Nephron (organoid): ENCODE measurements at regions not wholly inside any gene's neighbourhood (a gene's known extent, or its start where the extent isn't known, plus 50 kb on each side); places are given as distances from the start of the nearest gene placed in this dataset.
A peak's percentile ranks its signal among the peaks of the same experiment; 100 is the strongest.

Experiments used
- H3K27ac Mint-ChIP-seq, 3 experiments: 2 replicates each; pipeline ENCODE4 v1.8.0; 2020; ENCODE audit warnings: mixed read lengths in 3 of 3, mild to moderate bottlenecking in 2 of 3, moderate library complexity in 1 of 3
- H3K27me3 Mint-ChIP-seq: 2 replicates; pipeline ENCODE4 v1.8.0; 2021; ENCODE audit warnings: low read depth, mild to moderate bottlenecking, moderate library complexity, mixed read lengths
- H3K36me3 Mint-ChIP-seq: 2 replicates; pipeline ENCODE4 v1.8.0; 2020; ENCODE audit warnings: low read depth, mixed read lengths
- H3K4me1 Mint-ChIP-seq: 2 replicates; pipeline ENCODE4 v1.8.0; 2020; ENCODE audit warnings: mixed read lengths
- H3K4me3 Mint-ChIP-seq, 3 experiments: 2 replicates each; pipeline ENCODE4 v1.8.0; 2020; ENCODE audit warnings: mild to moderate bottlenecking in 3 of 3, mixed read lengths in 3 of 3, moderate library complexity in 2 of 3
- H3K9me3 Mint-ChIP-seq: 2 replicates; pipeline ENCODE4 v1.8.0; 2020; ENCODE audit warnings: mixed read lengths
- CTCF ChIP-seq, 3 experiments: fragments of 200-600 bp; sonication (generic); IDR thresholded peaks; one replicate each; pipeline ENCODE4 v1.5.0; 2021; ENCODE audit warnings: antibody characterized with exemption in 3 of 3; ENCODE audit not compliant: unreplicated experiment in 3 of 3

- TF ChIP-seq CTCF (IDR thresholded peaks at IDR 0.05; ENCODE audit: unreplicated experiment in 3 of 3) = no peak
- no peak overlapping the region for H3K4me3 Mint-ChIP-seq
- no peaks in the 10 kb centered on the region for H3K36me3 Mint-ChIP-seq
- peaks cover 3% of the 10 kb centered on the region for H3K9me3 Mint-ChIP-seq
- H3K27me3 Mint-ChIP-seq = peaks cover 10% of the 10 kb centered on the region
- peaks cover 16% of the 10 kb centered on the region for H3K4me1 Mint-ChIP-seq
- H3K27ac Mint-ChIP-seq = no peak overlapping the region
Measured at GRCh38 chr7:130893441-130893894, 159.5 kb upstream of the KLF14 start.

- Mint-ChIP-seq H3K4me3 (no peak overlapping the region), H3K4me1 (peaks cover 16% of the 10 kb centered on the region), H3K27me3 (peaks cover 10% of the 10 kb centered on the region), H3K36me3 (no peaks in the 10 kb centered on the region), H3K9me3 (peaks cover 5% of the 10 kb centered on the region), H3K27ac (peak overlapping the region in 1 of 3 experiments; percentile 3)
- no peak for TF ChIP-seq CTCF (IDR thresholded peaks at IDR 0.05; ENCODE audit: unreplicated experiment in 3 of 3)
Measured at GRCh38 chr7:130894146-130894908, 160.3 kb upstream of the KLF14 start.

- no peak overlapping the region for H3K4me3 Mint-ChIP-seq
- H3K36me3 Mint-ChIP-seq = peaks cover 5% of the 10 kb centered on the region
- peaks cover 10% of the 10 kb centered on the region for H3K27me3 Mint-ChIP-seq
- no peak for TF ChIP-seq CTCF (IDR thresholded peaks at IDR 0.05; ENCODE audit: unreplicated experiment in 3 of 3)
- H3K4me1 Mint-ChIP-seq = peaks cover 22% of the 10 kb centered on the region
- peaks cover 5% of the 10 kb centered on the region for H3K9me3 Mint-ChIP-seq
- peak overlapping the region in 1 of 3 experiments; percentile 3 for H3K27ac Mint-ChIP-seq
Measured at GRCh38 chr7:130894909-130895750, 161.1 kb upstream of the KLF14 start.

GRCh38 chr7:130896051-130896881 lies 162.3 kb upstream of the KLF14 start:
- H3K27me3 Mint-ChIP-seq = peaks cover 9% of the 10 kb centered on the region
- H3K36me3 Mint-ChIP-seq = peaks cover 5% of the 10 kb centered on the region
- TF ChIP-seq CTCF (IDR thresholded peaks at IDR 0.05; ENCODE audit: unreplicated experiment in 3 of 3) = no peak
- peaks cover 5% of the 10 kb centered on the region for H3K9me3 Mint-ChIP-seq
- no peak overlapping the region for H3K27ac Mint-ChIP-seq
- H3K4me1 Mint-ChIP-seq = peaks cover 17% of the 10 kb centered on the region
- no peak overlapping the region for H3K4me3 Mint-ChIP-seq

- Mint-ChIP-seq H3K9me3 (peaks cover 5% of the 10 kb centered on the region), H3K4me3 (peak overlapping the region in 2 of 3 experiments; percentile 9 to 20), H3K36me3 (peaks cover 5% of the 10 kb centered on the region), H3K27ac (peak overlapping the region in 1 of 3 experiments; percentile 34), H3K27me3 (peaks cover 10% of the 10 kb centered on the region), H3K4me1 (peaks cover 20% of the 10 kb centered on the region)
- TF ChIP-seq CTCF (IDR thresholded peaks at IDR 0.05; ENCODE audit: unreplicated experiment in 3 of 3) = peak; percentile 89 to 92 (median 89)
Measured at GRCh38 chr7:130896898-130897514, 163.0 kb upstream of the KLF14 start.
